Aorta (tissue), 5 donors: ENCODE measurements at regions not wholly inside any gene's neighbourhood (a gene's known extent, or its start where the extent isn't known, plus 50 kb on each side); places are given as distances from the start of the nearest gene placed in this dataset.

Experiments
- ATAC-seq: fragments of 200-7000 bp; cut with Tn5 transposase; one replicate; pipeline ENCODE4 v1.9.1; 2022; ENCODE audit warnings: moderate library complexity; ENCODE audit not compliant: low FRiP score
- DNase-seq, 2 donors: peaks; one replicate each; pipeline ENCODE4 v3.0.0-alpha.2; 2020
- H3K27ac ChIP-seq, 2 donors: one replicate each; pipeline ENCODE4 v1.5.1; 2013; ENCODE audit warnings: low read length in 2 of 2, mild to moderate bottlenecking in 2 of 2, moderate library complexity in 2 of 2, control low read depth in 1 of 2, inconsistent platforms in 1 of 2, low read depth in 1 of 2
- H3K27me3 ChIP-seq, 2 donors: one replicate each; pipeline ENCODE4 v1.6.1; 2013; ENCODE audit warnings: control low read depth in 1 of 2, low read length in 1 of 2, mild to moderate bottlenecking in 1 of 2, moderate library complexity in 1 of 2; ENCODE audit not compliant: insufficient read depth in 2 of 2, control insufficient read depth in 1 of 2
- H3K36me3 ChIP-seq, 2 donors: one replicate each; pipeline ENCODE4 v1.6.1; 2013; ENCODE audit warnings: control low read depth in 1 of 2, low read length in 1 of 2, mild to moderate bottlenecking in 1 of 2; ENCODE audit not compliant: insufficient read depth in 2 of 2, control insufficient read depth in 1 of 2
- H3K4me1 ChIP-seq, 2 donors: one replicate each; pipeline ENCODE4 v1.6.1; 2013; ENCODE audit warnings: low read length in 2 of 2, control low read depth in 1 of 2, mild to moderate bottlenecking in 1 of 2, moderate library complexity in 1 of 2; ENCODE audit not compliant: insufficient read depth in 2 of 2, control insufficient read depth in 1 of 2
- H3K4me3 ChIP-seq, 2 donors: one replicate each; pipeline ENCODE4 v1.5.1; 2013; ENCODE audit warnings: low read length in 2 of 2, control low read depth in 1 of 2, mild to moderate bottlenecking in 1 of 2
- H3K9me3 ChIP-seq: one replicate; pipeline ENCODE4 v1.6.1; 2013; ENCODE audit warnings: mild to moderate bottlenecking, low read length; ENCODE audit not compliant: control insufficient read depth
- WGBS, 2 donors: extraction: QIAGEN DNeasy Blood & Tissue Kit; methylation state at CpG; one replicate each; pipeline ENCODE4 v1.1.7; 2013; 5-methylcytosine and 5-hydroxymethylcytosine counted together
- intact Hi-C, 2 donors: fragments of 100-400 bp; cut with DNase I; formaldehyde crosslinking; loops; one replicate each; pipeline versions ENCODE4 v1.14.2 to v1.15.0; 2022
- donor health status: healthy with polysubstance abuse.
- donor health status: Bipolar disorder and iron deficiency.
- donor health status: DM: no; HTN: no; CAD: no.
- donor health status: DM: no; HTN: no; CAD: no.
- donor health status: DM: yes; HTN: yes; CAD: no.

GRCh38 chr7:41139789-41140188 lies 563.1 kb downstream of the INHBA start:
- Histone ChIP-seq H3K4me1 (no peaks in the 10 kb centered on the region), H3K9me3 (no peaks in the 10 kb centered on the region), H3K4me3 (no peak overlapping the region), H3K27me3 (no peaks in the 10 kb centered on the region), H3K27ac (no peak overlapping the region), H3K36me3 (no peaks in the 10 kb centered on the region)
- intact Hi-C loops: no loop called here
- ATAC-seq (no peak), DNase-seq (no peak)
- 87 to 94% methylated on average over 5 of the region's 5 CpGs for WGBS, 2 donors

GRCh38 chr7:41136551-41136950 lies 566.3 kb downstream of the INHBA start:
- intact Hi-C loops: no loop called here
- Histone ChIP-seq H3K36me3 (no peaks in the 10 kb centered on the region), H3K4me1 (no peaks in the 10 kb centered on the region), H3K4me3 (no peak overlapping the region), H3K27ac (no peak overlapping the region), H3K9me3 (no peaks in the 10 kb centered on the region), H3K27me3 (no peaks in the 10 kb centered on the region)
- DNase-seq (peak; percentile 36 to 74), ATAC-seq (peak; percentile 24)
- WGBS, 2 donors: 97% methylated on average over 15 of the region's 15 CpGs

- intact Hi-C loops: no loop called here
- no peak overlapping the region for H3K4me3 ChIP-seq
- no peak overlapping the region for H3K27ac ChIP-seq
- H3K27me3 ChIP-seq: no peaks in the 10 kb centered on the region
- no peaks in the 10 kb centered on the region for H3K36me3 ChIP-seq
- peak in 1 of 2 donors; percentile 41 for DNase-seq
- no peak for ATAC-seq
- H3K9me3 ChIP-seq: no peaks in the 10 kb centered on the region
- no peaks in the 10 kb centered on the region for H3K4me1 ChIP-seq
- WGBS, 2 donors: 93 to 97% methylated on average over 6 of the region's 6 CpGs
Observed at GRCh38 chr7:41135511-41135910, 567.4 kb downstream of the INHBA start.

- WGBS, 2 donors: 8 to 12% methylated on average over 3 of the region's 3 CpGs
- Histone ChIP-seq H3K9me3 (no peaks in the 10 kb centered on the region), H3K4me1 (no peaks in the 10 kb centered on the region), H3K4me3 (no peak overlapping the region), H3K27ac (no peak overlapping the region), H3K27me3 (no peaks in the 10 kb centered on the region), H3K36me3 (no peaks in the 10 kb centered on the region)
- DNase-seq (no peak), ATAC-seq (no peak)
- intact Hi-C loops: no loop called here
Observed at GRCh38 chr7:41134300-41135255, 568.3 kb downstream of the INHBA start.

GRCh38 chr7:41133690-41134299 lies 569.1 kb downstream of the INHBA start:
- H3K27ac ChIP-seq: no peak overlapping the region
- H3K4me1 ChIP-seq: no peaks in the 10 kb centered on the region
- no peaks in the 10 kb centered on the region for H3K36me3 ChIP-seq
- no peak overlapping the region for H3K4me3 ChIP-seq
- no peak for DNase-seq
- 50 to 59% methylated on average over 10 of the region's 10 CpGs for WGBS, 2 donors
- H3K9me3 ChIP-seq: no peaks in the 10 kb centered on the region
- ATAC-seq: no peak
- intact Hi-C loops: no loop called here
- H3K27me3 ChIP-seq: no peaks in the 10 kb centered on the region

- no peaks in the 10 kb centered on the region for H3K9me3 ChIP-seq
- intact Hi-C loops: no loop called here
- H3K4me1 ChIP-seq: no peaks in the 10 kb centered on the region
- no peaks in the 10 kb centered on the region for H3K36me3 ChIP-seq
- H3K27ac ChIP-seq: no peak overlapping the region
- no peak overlapping the region for H3K4me3 ChIP-seq
- DNase-seq (no peak), ATAC-seq (no peak)
- H3K27me3 ChIP-seq: no peaks in the 10 kb centered on the region
- WGBS, 2 donors: 77 to 83% methylated on average over 6 of the region's 6 CpGs
Observed at GRCh38 chr7:41131956-41132355, 570.9 kb downstream of the INHBA start.

GRCh38 chr7:41130561-41131236 lies 572.2 kb downstream of the INHBA start:
- DNase-seq: no peak
- intact Hi-C loops: no loop called here
- H3K27me3 ChIP-seq: no peaks in the 10 kb centered on the region
- H3K4me1 ChIP-seq: no peaks in the 10 kb centered on the region
- H3K9me3 ChIP-seq: no peaks in the 10 kb centered on the region
- no peaks in the 10 kb centered on the region for H3K36me3 ChIP-seq
- 93 to 94% methylated on average over 10 of the region's 10 CpGs for WGBS, 2 donors
- no peak overlapping the region for H3K27ac ChIP-seq
- peak; percentile 45 for ATAC-seq
- H3K4me3 ChIP-seq: no peak overlapping the region

GRCh38 chr7:41130086-41130485 lies 572.8 kb downstream of the INHBA start:
- Histone ChIP-seq H3K36me3 (no peaks in the 10 kb centered on the region), H3K4me1 (no peaks in the 10 kb centered on the region), H3K27me3 (no peaks in the 10 kb centered on the region), H3K27ac (no peak overlapping the region), H3K9me3 (no peaks in the 10 kb centered on the region), H3K4me3 (no peak overlapping the region)
- 87 to 92% methylated on average over 5 of the region's 5 CpGs for WGBS, 2 donors
- ATAC-seq (no peak), DNase-seq (no peak)
- intact Hi-C loops: no loop called here
